AG09319 (cell line): ENCODE measurements at regions not wholly inside any gene's neighbourhood (a gene's known extent, or its start where the extent isn't known, plus 50 kb on each side); places are given as distances from the start of the nearest gene placed in this dataset.

Experiments used
- DNase-seq: peaks from one replicate; pipeline ENCODE4 v3.0.0-alpha.2; 2010; ENCODE audit warnings: low read depth; ENCODE audit errors: extremely low read depth
- TF ChIP-seq, protein P1 (sequence below): IDR thresholded peaks from 2 replicates; pipeline ENCODE4 v1.5.1; 2011; ENCODE audit warnings: low read depth, mild to moderate bottlenecking, inconsistent platforms, low read length, moderate library complexity

GRCh38 chr1:228969953-228970800, 234.9 kb downstream of the RHOU start:
- TF ChIP-seq, protein P1, sequence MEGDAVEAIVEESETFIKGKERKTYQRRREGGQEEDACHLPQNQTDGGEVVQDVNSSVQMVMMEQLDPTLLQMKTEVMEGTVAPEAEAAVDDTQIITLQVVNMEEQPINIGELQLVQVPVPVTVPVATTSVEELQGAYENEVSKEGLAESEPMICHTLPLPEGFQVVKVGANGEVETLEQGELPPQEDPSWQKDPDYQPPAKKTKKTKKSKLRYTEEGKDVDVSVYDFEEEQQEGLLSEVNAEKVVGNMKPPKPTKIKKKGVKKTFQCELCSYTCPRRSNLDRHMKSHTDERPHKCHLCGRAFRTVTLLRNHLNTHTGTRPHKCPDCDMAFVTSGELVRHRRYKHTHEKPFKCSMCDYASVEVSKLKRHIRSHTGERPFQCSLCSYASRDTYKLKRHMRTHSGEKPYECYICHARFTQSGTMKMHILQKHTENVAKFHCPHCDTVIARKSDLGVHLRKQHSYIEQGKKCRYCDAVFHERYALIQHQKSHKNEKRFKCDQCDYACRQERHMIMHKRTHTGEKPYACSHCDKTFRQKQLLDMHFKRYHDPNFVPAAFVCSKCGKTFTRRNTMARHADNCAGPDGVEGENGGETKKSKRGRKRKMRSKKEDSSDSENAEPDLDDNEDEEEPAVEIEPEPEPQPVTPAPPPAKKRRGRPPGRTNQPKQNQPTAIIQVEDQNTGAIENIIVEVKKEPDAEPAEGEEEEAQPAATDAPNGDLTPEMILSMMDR: no peak
- DNase-seq: no peak

DNA sequence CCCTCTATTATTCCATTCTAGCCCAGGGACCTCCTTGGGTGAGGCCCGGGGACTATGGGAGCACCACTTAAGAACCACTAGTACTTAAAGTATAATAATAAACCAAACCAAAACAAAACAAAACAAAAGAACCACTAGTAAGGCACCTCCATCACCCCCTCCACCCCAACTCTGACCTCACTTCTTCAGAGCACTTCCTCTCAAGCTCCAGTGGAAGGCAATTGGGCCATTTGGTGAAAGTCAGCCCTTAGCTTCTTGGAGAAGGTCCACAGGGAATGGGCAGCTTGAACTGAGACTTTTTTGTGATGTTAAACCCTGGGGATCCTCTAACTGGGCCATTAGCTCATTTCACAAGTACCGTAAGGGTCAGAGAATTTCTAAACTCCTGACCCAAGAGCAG, 237.3 kb downstream of the RHOU start:
- TF ChIP-seq, protein P1: no peak
- DNase-seq: no peak

GRCh38 chr1:228974273-228974672, 239.0 kb downstream of the RHOU start:
- DNase-seq: no peak
- TF ChIP-seq, protein P1: no peak

GRCh38 chr1:228975238-228975907, 240.1 kb downstream of the RHOU start:
- TF ChIP-seq, protein P1: no peak
- no peak for DNase-seq

- TF ChIP-seq, protein P1: no peak
- DNase-seq: no peak
These were observed 241.0 kb downstream of the RHOU start for GRCh38 chr1:228976316-228976715.

DNA sequence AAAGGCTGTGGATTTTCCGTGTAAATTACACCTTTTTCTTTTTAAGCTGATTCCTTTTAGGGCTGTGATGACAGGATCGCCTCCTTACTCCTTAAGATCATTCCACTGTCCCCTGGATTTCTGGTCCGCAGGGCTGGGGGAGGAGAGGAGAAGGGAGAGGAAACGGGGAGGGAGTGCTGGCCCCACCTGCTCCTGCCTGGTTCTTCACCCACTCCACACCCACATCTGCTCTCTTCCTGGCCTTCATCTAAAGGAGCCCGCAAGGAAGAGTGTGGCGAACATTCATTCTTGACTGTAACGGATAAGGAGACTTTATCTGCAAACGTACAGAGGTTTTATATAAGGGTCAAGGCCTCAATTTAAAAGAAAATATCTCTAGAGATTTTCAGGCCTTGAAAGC, 242.0 kb downstream of the RHOU start:
- TF ChIP-seq, protein P1: no peak
- no peak for DNase-seq

DNA sequence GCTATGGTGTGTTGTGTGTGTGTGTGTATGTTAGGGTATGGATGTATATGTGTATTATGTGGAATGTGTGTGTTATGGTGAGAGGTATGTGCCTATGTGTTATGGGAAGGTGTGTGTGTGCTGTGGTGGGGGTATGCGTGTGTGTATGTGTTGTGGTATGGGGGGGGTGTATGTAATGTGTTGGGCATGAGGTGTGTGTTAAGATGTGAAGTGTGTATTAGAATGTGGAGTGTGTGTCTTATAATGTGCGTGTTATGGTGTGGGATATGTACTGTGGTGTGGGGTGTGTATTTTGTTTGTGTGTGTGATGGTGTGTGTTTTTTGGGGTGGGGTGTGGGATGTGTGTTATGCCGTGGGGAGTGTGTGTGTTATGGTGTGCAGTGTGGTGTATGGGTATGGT, 242.5 kb downstream of the RHOU start:
- TF ChIP-seq, protein P1: no peak
- DNase-seq: no peak
